H1 (cell line): ENCODE measurements at regions not wholly inside any gene's neighbourhood (a gene's known extent, or its start where the extent isn't known, plus 50 kb on each side); places are given as distances from the start of the nearest gene placed in this dataset.

ENCODE experiments used
- CBX8 ChIP-seq: fragments of 300-800, 300-1000 bp; sonication (generic); IDR thresholded peaks from 2 replicates; pipeline ENCODE4 v1.7.1; 2016; ENCODE audit warnings: low read depth, low read length, borderline replicate concordance
- EP300 ChIP-seq, 2 experiments: IDR thresholded peaks; 1 replicate in 1 of 2; 2 replicates in 1 of 2; pipeline ENCODE4 v1.6.1; 2011 to 2012; ENCODE audit warnings: low read depth in 2 of 2, low read length in 2 of 2, mild to moderate bottlenecking in 2 of 2, borderline replicate concordance in 1 of 2, inconsistent platforms in 1 of 2, moderate library complexity in 1 of 2
- GTF2F1 ChIP-seq: IDR thresholded peaks from 2 replicates; pipeline ENCODE4 v1.6.1; 2012; ENCODE audit warnings: low read depth, low read length, improper control_type of control experiment, borderline replicate concordance

DNA sequence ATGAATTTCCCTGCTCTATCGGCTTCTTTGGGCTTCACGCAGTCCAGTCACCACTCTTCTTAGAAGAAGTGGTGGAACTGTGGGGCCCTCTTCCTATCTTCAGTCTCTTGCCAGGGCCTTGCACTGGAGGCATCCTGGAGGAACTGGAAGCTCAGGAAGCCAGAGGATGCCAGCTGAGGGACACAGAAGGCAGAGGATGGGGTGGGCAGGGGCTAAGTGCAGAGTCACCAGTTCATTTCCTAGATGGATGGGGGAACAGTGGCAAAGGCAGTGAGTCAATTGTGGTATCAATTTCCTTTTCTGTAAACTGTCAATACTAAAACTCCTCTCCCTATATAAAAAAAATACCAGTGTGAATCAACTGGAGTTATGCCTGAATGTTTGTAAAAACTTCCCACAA is 419.7 kb downstream of the KLF12 start (continued):
- TF ChIP-seq GTF2F1, result no peak
- no peak for TF ChIP-seq CBX8
- no peak for TF ChIP-seq EP300 (IDR thresholded peaks at IDR 0.05; ENCODE audit: borderline replicate concordance in 1 of 2, low read depth in 2 of 2, low read length in 2 of 2)
